NCI-H1436 treated with DMSO at 0.1 percent for 48 hours (cell line): ENCODE measurements at regions not wholly inside any gene's neighbourhood (a gene's known extent, or its start where the extent isn't known, plus 50 kb on each side); places are given as distances from the start of the nearest gene placed in this dataset.

ENCODE experiments used
- DNase-seq: peaks from one replicate; lab custom pipeline; 2025; lab: John Stamatoyannopoulos, UW

DNA sequence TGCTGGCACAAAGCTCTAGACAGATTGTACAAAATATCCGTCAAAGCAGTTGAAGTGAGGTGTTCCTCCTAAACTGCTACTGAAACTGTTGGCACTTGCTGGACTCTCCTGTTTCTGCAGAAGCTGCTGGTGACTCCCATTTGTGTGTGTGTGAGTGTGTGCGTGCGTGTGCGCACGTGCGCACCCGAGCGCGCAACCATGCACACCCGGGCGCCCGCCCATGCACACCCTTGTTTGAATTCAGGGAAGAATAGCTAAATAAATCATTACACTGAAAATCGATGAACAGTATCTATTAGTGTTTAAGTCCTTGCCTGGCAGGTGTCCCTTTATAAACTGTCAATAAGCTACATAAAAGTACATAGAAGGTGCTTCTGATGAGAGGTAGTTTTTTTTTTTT is 156.4 kb upstream of the B3GALT2 start:
- DNase-seq = no peak

DNA sequence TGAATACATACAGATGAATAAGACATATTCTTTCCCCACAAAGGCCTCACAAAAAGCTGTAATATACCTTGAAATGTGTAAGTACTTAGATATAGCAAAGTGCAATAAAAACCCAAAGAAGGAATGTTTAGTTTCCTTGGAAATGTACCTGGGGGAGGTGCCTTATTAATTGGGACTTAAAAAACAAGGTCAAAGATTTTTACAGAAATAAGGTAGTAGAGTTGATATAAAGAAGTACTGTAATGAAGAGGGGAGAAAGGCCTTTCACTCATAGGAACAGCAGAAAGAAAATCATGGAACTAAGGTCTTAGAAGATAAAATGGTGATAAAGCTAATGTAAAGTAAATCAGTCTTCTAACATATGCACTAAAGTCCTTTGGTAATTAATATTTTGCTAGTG is 153.9 kb upstream of the B3GALT2 start:
- no peak for DNase-seq

DNA sequence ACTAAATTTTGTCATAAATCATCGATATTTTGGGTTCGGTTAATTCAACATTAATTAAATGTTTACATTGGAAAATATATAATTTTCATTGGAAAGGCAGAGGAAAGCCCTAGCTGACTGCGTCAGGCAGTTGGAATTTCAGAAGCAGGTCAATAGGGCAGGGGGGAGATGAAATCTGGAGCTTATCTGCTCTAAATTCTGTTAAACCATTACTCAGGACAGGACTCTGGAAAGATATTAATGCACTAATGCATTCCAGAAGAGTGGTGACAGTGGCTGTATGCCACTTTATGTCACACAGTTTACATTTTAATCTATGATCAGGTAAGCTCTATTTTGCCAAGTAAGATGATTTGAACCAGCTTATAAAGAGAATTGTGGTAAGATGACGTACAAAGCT is 153.0 kb upstream of the B3GALT2 start:
- no peak for DNase-seq

DNA sequence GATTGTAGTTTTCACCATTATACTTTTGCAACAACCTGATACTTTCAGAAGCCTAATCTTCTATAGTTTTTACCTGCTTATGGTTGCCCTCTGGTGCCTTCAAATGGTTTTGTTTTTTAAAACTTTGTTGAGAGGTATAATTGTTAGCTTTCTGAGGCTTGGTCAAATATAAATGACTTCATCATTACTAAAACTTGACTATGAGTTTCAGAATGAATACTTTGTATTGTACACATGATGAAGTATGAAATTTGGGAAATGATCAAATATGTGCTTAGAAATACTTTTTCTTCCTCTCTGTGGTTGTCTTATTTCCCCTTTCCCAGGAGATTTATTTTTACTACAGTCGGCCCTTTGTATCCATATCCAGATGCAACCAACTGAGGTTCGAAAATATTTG is 151.8 kb upstream of the B3GALT2 start:
- DNase-seq = no peak

DNA sequence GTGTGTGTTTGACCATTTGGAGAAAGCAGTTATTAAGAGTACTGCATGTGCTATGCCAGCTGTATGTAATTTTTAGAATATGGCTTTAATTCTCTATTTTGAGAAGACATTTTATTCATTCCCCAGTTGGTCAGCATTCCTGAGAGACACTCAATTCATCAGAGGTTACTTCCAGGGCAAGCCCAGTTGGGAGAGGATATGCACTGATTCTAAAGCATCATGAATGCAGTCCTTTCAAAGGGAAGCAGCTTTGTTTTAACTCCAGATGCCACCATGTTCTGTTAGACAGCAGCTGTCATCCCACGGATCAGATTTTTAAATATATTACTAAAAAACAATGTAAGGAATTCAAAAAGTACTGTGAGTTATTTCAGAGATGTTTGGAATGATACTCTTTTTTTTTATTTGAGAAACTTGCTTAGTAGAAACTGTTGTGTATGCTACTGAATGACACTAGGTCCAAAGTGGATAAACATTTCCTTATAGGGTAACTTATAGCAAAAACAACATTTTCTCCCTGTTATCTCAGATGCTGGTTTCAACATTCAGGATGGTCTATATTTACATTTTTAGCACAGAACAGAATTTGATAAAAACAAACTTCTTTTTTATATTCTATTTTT is 149.5 kb upstream of the B3GALT2 start:
- no peak for DNase-seq

DNA sequence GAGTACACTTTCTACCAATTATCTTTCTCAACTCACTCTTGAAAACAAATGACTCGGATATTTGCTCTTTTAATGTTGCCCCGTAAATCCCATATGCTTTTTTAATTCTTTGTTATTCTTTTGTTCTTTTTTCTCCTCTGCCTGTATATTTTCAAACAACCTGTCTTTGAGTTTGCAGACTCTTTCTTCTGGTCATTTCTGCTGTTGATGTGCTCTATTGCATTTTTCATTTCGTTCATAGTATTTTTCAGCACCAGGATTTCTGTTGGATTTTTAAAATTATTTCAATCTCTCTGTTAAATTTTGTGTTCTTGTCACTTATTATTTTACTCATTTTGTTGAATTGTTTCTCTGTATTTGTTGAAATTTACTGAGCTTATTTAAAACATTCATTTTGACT is 146.8 kb upstream of the B3GALT2 start:
- DNase-seq = no peak

DNA sequence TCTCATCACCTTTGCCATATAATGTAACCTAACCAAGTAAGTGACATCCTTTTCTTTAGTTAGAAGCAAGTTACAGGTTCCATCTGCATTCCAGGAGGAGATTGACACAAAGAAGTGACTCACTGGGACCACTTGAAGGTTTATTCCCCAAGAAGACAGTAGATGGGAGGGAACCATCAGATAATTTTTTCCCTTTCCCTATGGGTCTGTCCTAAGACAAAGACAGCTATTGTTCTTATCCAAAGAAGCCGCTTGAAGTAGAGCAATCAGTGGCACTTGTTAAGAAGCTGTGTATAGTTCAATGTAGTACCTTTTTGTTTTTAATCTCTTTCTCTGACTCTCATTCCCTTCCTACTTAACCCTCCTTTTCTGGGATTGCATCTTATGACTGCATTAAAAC is 139.9 kb upstream of the B3GALT2 start:
- DNase-seq = no peak

DNA sequence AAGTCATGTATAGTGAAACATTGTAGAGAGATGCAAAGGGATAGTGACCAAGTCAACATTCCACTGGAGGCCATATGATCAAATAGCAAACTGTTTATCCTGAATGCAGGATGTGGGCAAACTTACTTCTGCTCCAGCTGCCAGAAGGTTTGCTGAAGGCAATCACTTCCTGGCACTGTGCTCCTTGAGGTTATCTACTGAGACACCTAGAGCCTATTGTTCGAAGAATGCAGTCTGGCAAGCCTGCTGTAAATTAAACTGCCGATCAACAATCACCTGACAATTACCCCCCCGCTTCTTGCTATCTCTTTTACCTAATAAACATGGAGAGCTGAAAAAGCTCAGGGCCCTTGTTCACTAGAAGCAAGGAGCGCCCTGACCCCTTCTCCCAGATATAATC is 139.4 kb upstream of the B3GALT2 start:
- no peak for DNase-seq

DNA sequence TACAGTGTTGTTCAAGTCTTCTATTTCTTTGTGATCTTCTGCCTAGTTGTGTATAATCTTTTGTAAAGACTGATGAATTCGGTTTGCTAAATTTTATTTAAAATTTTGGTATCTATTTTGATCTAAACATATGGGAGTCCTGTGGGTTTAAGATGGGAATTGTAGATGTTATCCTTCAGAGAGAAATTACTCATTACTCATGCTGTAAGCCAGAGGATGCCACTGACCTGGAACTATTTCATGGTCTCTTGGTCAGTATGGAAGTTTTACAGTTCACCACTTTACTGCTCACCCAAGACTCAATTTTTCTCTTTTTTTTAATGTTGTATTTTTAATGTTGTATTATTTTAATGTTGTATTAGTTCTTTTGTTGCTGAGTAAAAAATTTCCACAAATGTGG is 138.6 kb upstream of the B3GALT2 start:
- no peak for DNase-seq

DNA sequence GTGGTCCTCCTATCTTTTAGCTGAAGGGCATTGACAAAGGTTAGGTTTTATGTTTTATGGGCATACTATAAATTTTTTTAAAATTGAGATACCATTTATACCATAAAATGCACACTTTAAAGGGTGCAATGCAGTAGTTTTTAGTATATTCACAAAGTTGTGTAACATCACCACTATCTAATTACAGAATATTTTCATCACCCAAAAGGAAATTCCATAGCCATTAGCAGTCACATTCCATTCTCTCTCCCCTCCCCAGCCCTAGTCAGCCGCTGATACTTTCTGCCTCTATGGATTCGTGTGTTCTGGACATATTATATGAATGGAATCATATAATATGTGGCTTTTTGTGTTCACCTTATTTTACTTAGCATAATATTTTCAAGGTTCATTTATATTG is 135.8 kb upstream of the B3GALT2 start:
- DNase-seq = no peak

DNA sequence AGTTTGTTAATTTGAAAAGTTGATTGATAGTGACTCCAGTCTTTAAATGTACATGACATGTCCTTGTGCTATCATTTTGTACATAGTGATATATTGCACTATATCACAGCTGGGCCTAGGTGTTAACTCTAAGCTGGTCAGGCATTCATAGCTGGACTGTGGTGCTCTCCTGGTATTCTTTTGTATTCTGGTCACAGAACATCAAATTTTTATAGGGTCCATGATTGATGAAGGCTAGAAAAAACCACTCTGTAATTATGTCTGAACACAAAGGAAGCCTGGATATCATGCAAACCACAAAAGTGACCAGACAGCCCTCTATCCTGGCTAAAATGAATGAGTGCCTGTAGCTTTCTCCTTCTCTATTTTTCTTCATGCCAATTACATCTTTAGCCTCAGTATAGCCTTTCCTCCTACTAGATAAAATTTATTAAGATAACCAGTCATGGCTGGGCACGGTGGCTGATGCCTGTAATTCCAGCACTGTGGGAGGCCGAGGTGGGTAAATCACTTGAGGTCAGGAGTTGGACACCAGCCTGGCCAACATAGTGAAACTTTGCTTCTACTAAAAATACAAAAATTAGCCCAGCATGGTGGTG is 134.9 kb upstream of the B3GALT2 start:
- no peak for DNase-seq

DNA sequence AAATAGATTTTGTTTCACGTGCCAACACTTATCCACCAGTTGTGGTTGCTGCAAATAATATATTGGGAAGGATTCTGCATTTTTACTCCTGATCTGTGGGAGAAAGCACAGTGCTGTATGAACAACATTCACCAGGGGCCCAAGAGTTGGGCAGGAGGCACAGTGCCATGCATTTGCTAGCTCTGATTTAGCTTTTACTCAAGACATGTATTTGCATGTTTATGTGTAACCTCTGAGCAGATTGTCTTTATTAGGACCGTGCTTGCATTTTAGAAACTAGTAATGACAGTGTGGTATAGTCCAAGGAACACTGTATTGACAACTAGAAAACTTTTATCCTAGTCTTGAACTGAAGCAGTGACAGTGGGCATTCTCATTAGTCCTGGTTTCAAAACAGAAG is 133.9 kb upstream of the B3GALT2 start:
- DNase-seq = no peak

DNA sequence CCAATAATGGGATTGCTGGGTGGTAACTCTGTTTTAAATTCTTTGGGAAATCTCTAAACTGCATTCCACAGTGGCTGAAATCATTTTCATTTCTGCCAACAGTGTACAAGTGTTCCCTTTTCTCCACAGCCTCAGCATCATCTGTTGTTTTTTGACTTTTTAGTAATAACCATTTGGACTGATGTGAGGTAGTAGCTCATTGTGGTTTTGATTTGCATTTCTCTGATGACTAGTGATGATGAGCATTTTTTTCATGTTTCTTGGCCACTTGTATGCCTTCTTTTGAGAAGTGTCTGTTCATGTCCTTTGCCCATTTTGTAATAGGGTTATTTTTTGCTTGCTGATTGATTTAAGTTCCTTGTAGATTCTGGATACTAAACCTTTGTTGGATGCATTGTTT is 131.9 kb upstream of the B3GALT2 start:
- DNase-seq = no peak

DNA sequence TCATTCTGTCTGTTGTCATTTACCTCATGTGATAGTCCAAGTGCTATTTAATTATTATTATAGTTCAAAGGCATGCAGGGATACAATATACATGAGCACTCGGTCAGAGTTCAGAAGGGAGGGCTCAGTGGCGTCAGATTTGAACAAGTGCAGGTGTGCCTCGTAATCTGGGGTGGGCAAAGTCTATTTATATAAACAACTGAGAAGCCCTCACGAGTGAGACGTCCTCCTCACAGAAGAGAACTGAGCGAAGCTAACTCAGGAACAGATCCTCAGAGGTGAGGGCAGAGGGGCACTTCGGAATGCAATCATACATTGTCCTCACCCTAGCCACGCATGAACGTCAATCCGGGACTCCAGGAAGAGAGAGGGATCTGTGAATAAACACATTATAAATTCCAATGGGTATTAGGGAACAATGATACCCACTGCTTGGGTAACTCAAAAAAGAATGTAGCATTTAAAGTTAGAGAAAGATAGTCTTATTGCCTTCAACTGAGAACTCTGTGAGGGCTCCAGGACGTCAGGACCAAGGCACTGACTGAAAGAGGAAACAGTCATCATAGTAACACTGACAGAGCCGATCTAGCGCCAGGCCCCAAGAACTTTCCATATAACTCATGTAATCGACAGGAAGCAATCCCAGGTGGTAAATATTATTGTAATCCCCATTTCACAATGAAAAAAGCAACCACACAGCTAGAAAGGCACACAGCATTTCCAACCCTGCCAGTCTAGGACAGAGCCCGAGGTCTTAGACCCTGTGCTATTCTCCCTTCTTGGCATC is 127.1 kb upstream of the B3GALT2 start:
- DNase-seq = no peak

DNA sequence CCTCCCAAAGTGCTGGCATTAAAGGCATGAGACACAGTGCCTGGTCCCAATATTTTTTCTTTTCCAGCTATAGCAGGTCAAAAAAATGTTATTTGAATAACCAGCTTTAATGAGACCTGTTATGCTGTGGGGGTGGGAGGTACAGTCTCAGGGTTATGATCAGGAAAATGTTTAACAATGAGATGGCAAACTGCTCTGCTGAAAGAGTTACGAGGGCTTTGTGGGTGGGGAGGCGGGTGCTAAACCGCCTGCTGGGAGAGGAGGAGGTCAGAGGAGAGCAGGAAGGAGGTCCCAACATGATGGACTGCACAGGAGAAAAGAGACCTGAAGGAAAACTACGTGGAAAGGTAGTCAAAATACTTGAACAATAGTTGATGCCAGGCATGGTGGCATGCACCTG is 126.0 kb upstream of the B3GALT2 start:
- DNase-seq = no peak

DNA sequence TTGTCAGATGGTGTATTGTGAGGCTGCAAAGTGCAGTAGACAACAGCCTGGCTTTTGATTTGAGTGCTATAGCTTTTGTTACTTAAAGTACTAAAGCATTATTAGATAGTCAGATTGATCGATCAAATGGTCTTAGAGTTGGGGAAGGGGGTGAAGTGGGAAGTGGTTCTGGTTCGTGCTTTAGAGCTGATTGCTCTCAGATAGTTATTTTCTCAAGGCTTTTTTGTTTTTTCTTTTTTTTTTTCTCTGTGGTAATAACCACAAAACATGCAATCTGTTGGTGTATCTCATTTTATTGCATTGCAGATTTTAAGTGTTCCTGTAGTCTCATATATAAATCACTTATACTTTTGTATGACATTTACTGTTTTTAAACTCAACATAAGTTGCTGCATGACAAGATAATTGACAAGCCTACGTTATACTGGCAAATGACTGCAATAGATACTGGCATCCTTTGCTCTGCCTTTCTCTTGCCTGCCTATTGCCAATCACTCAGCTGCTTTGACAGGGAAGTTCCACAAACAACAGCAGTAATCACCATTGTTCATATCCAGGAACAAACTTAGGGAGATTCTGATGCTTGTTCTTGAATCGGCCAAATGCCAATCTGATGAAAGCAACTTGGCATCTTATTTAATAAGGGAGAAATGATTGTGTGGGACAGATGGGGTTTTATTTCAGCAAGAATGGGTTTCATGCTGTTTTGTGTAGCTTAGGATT is 125.0 kb upstream of the B3GALT2 start:
- DNase-seq = no peak

DNA sequence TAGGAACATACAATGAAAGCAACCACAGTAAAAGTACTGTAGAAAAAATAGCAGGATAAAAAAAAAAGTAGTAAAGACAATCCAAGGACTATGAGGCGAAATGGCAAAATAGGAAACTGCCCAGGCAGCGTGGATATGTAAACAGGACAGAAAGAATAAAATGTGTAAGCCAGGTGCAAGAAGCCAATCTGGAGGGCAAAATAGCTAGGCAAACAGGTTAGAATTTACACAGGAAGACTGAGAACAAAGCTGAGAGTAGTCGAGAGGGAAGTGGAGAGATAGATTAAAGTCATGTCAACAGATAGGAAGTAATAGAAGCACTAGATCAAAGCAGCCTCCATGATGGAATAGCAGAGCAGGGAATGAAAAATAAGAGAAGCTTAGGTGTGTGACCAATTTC is 124.2 kb upstream of the B3GALT2 start:
- peak; percentile 85 for DNase-seq

DNA sequence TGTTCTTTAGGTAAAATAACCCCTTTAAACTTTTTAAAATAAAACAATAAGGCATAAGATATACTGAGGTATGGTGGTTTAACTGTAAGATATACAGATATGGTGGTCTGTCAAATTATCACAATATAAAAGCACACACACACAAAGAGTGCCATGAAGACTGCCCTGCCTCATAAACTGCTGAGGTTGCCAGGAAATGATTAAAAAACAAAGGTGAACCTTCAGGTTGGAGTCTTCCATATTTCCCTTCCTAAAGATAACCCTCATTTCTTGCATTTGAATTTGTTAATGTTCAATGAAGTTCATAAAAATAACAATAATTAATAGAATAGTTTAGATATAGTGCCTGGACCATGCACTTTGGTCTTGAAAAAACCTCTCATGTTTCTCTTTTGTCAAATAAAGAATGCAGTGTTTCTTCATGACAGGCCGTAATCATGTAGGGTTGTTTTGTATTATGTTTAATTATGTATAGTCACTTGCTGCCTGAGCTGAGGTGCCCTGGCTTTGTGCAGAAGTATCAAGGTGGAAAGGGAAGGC is 123.6 kb upstream of the B3GALT2 start:
- DNase-seq = no peak

DNA sequence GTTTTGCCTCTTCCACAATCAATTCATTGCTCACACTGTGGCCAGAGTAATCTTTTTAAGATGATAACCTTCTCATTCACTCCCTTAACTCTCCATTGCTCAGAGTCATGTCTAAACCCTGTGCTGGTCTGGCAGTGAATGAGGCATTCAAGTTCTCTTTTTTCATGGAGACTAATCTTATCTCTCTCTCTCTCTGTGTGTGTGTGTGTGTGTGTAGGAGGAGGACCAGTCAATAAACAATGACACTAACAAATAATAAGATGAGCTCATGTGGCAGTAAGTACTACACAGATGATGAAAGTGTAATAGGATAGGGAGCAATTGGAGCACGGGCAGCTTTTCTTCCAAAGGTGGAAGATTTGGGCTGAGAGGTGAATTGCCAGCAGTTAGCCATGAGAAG is 122.0 kb upstream of the B3GALT2 start:
- no peak for DNase-seq

DNA sequence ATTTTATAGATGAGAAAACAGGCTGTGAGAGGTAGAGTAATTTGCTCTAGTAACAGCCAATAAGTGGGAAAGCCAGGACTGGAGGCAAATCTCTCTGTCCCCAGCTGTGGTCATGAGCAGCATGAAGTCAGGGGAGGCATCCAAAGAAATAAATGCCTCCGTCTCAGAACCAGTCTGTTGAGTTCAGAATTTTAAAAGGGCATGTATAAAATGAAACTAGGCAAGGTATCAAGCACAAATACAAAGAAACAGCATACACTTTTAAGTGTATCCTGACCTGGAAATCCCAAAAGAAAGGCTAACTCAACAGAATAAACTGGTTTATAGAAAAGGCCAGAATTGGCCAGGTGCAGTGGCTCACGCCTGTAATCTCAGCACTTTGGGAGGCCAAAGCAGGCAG is 120.0 kb upstream of the B3GALT2 start:
- no peak for DNase-seq
